Central memory CD8-positive, alpha-beta T cell (primary cell): ENCODE measurements at regions not wholly inside any gene's neighbourhood (a gene's known extent, or its start where the extent isn't known, plus 50 kb on each side); places are given as distances from the start of the nearest gene placed in this dataset.

ENCODE experiments used
- ATAC-seq: fragments of 150-1000 bp; cut with Tn5 transposase; replicated peaks from 2 replicates; pipeline ENCODE4 v1.10.0; 2022; ENCODE audit warnings: mild to moderate bottlenecking, moderate FRiP score, moderate number of reproducible peaks; ENCODE audit not compliant: poor library complexity, severe bottlenecking; ENCODE audit errors: extremely low read depth
- DNase-seq, 2 donors: peaks; one replicate each; pipeline ENCODE4 v3.0.0; 2021; ENCODE audit warnings: low spot score in 2 of 2
- H3K27ac Mint-ChIP-seq: one replicate; pipeline ENCODE4 v1.8.0; 2022; ENCODE audit warnings: low read depth, mild to moderate bottlenecking, moderate library complexity, mixed read lengths
- H3K27me3 Mint-ChIP-seq: one replicate; pipeline ENCODE4 v1.8.0; 2022; ENCODE audit warnings: mixed read lengths
- H3K36me3 Mint-ChIP-seq: one replicate; pipeline ENCODE4 v1.8.0; 2022; ENCODE audit warnings: mild to moderate bottlenecking, moderate library complexity, mixed read lengths; ENCODE audit not compliant: insufficient read depth
- H3K4me1 Mint-ChIP-seq: one replicate; pipeline ENCODE4 v1.8.0; 2022; ENCODE audit warnings: mixed read lengths
- H3K4me3 Mint-ChIP-seq: one replicate; pipeline ENCODE4 v1.8.0; 2022; ENCODE audit warnings: mild to moderate bottlenecking, moderate library complexity, mixed read lengths
- H3K9me3 Mint-ChIP-seq: one replicate; pipeline ENCODE4 v1.8.0; 2022; ENCODE audit warnings: mixed read lengths

GRCh38 chr2:128552806-128553551, 234.3 kb upstream of the HS6ST1 start:
- Mint-ChIP-seq H3K4me3 (no peak overlapping the region), H3K27me3 (peaks cover 9% of the 10 kb centered on the region), H3K4me1 (no peaks in the 10 kb centered on the region), H3K36me3 (peaks cover 2% of the 10 kb centered on the region), H3K27ac (no peak overlapping the region), H3K9me3 (no peaks in the 10 kb centered on the region)
- no peak for ATAC-seq
- no peak for DNase-seq

DNA sequence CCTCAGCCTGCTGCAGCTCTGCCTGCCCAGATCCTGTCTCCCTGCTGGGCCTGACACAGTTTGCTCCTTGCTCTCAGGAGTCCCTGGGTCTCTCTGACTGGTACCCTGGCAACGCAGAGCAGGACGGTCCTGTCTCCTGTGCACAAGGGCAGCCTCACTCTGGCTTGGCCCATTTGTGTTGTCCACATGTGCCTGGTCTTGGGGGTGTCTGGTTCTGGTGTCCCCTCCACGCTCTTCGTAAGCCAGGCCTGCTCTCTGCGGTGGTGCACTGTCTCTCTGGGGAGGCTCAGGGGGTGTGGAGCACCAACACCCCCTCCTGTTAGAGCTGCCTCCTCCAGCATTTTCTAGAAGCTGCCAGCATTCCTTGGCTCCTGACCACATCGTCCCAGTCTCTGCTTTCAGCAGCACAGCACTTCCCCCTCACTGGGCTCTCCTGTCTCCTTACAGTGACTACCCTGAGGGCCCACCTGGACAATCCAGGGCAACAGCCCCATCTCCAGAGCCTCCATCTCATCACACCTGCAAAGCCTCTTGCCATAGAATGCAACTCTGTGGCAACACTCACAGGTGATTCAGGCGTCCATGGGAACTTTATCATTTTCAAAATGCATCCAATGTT, 235.6 kb upstream of the HS6ST1 start:
- DNase-seq (no peak), ATAC-seq (no peak)
- Mint-ChIP-seq H3K36me3 (peaks cover 2% of the 10 kb centered on the region), H3K27ac (no peak overlapping the region), H3K4me3 (no peak overlapping the region), H3K27me3 (peaks cover 22% of the 10 kb centered on the region), H3K9me3 (no peaks in the 10 kb centered on the region), H3K4me1 (no peaks in the 10 kb centered on the region)

GRCh38 chr2:128555433-128555832, 236.8 kb upstream of the HS6ST1 start:
- Mint-ChIP-seq H3K4me3 (no peak overlapping the region), H3K4me1 (no peaks in the 10 kb centered on the region), H3K27ac (no peak overlapping the region), H3K27me3 (peaks cover 34% of the 10 kb centered on the region), H3K36me3 (peaks cover 2% of the 10 kb centered on the region), H3K9me3 (no peaks in the 10 kb centered on the region)
- DNase-seq (no peak), ATAC-seq (no peak)

GRCh38 chr2:128556089-128556488, 237.4 kb upstream of the HS6ST1 start:
- Mint-ChIP-seq H3K4me1 (no peaks in the 10 kb centered on the region), H3K27ac (no peak overlapping the region), H3K27me3 (peaks cover 40% of the 10 kb centered on the region), H3K4me3 (no peak overlapping the region), H3K9me3 (no peaks in the 10 kb centered on the region), H3K36me3 (peaks cover 2% of the 10 kb centered on the region)
- ATAC-seq (no peak), DNase-seq (no peak)

GRCh38 chr2:128556633-128557032, 238.0 kb upstream of the HS6ST1 start:
- Mint-ChIP-seq H3K36me3 (peaks cover 2% of the 10 kb centered on the region), H3K4me1 (no peaks in the 10 kb centered on the region), H3K4me3 (no peak overlapping the region), H3K27me3 (peaks cover 46% of the 10 kb centered on the region), H3K27ac (no peak overlapping the region), H3K9me3 (no peaks in the 10 kb centered on the region)
- DNase-seq (no peak), ATAC-seq (no peak)

DNA sequence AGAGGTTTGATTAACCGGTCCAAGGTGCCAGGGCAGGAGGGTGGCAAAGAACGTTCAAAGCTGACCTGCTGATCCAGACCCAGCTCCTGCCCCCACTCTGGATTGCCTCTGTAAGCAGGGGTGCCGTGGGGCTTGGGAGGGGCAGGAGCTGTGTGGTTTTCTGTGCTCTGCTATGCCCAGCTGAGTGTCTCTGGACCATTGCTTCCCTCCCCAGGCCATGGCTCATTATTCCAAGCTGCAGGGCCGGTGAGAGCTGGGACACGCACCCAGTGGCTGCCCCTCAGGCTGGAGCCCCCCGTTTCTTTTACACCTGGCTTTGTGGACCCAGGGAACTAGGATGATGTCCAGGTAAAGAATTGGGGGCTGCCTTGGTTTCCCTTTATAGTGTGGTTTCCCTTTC, 238.4 kb upstream of the HS6ST1 start:
- H3K9me3 Mint-ChIP-seq, result no peaks in the 10 kb centered on the region
- H3K36me3 Mint-ChIP-seq, result peaks cover 2% of the 10 kb centered on the region
- H3K4me3 Mint-ChIP-seq, result no peak overlapping the region
- no peak overlapping the region for H3K27ac Mint-ChIP-seq
- H3K4me1 Mint-ChIP-seq, result no peaks in the 10 kb centered on the region
- ATAC-seq, result no peak
- DNase-seq, result no peak
- peaks cover 47% of the 10 kb centered on the region for H3K27me3 Mint-ChIP-seq

GRCh38 chr2:128557831-128558241, 239.2 kb upstream of the HS6ST1 start:
- no peak overlapping the region for H3K27ac Mint-ChIP-seq
- no peak for ATAC-seq
- no peaks in the 10 kb centered on the region for H3K4me1 Mint-ChIP-seq
- H3K9me3 Mint-ChIP-seq, result no peaks in the 10 kb centered on the region
- H3K4me3 Mint-ChIP-seq, result no peak overlapping the region
- H3K27me3 Mint-ChIP-seq, result peaks cover 47% of the 10 kb centered on the region
- DNase-seq, result no peak
- peaks cover 2% of the 10 kb centered on the region for H3K36me3 Mint-ChIP-seq

GRCh38 chr2:128558441-128558840, 239.8 kb upstream of the HS6ST1 start:
- DNase-seq (no peak), ATAC-seq (no peak)
- Mint-ChIP-seq H3K4me1 (no peaks in the 10 kb centered on the region), H3K36me3 (peaks cover 2% of the 10 kb centered on the region), H3K9me3 (no peaks in the 10 kb centered on the region), H3K4me3 (no peak overlapping the region), H3K27me3 (peaks cover 47% of the 10 kb centered on the region), H3K27ac (no peak overlapping the region)

GRCh38 chr2:128558895-128559532, 240.3 kb upstream of the HS6ST1 start:
- DNase-seq (no peak), ATAC-seq (no peak)
- Mint-ChIP-seq H3K9me3 (no peaks in the 10 kb centered on the region), H3K27ac (no peak overlapping the region), H3K4me1 (no peaks in the 10 kb centered on the region), H3K4me3 (no peak overlapping the region), H3K36me3 (peaks cover 2% of the 10 kb centered on the region), H3K27me3 (peaks cover 47% of the 10 kb centered on the region)

- no peak for DNase-seq
- no peak overlapping the region for H3K4me3 Mint-ChIP-seq
Measured at GRCh38 chr2:128559533-128560515, 241.2 kb upstream of the HS6ST1 start.

GRCh38 chr2:128560718-128561117, 242.1 kb upstream of the HS6ST1 start:
- Mint-ChIP-seq H3K27ac (no peak overlapping the region), H3K4me3 (no peak overlapping the region), H3K27me3 (peaks cover 47% of the 10 kb centered on the region), H3K4me1 (no peaks in the 10 kb centered on the region), H3K9me3 (no peaks in the 10 kb centered on the region), H3K36me3 (peaks cover under 1% of the 10 kb centered on the region)
- ATAC-seq, result no peak
- DNase-seq, result no peak

More at GRCh38 chr2:128559533-128560515, 241.2 kb upstream of the HS6ST1 start:
- ATAC-seq, result no peak
- Mint-ChIP-seq H3K9me3 (no peaks in the 10 kb centered on the region), H3K4me1 (no peaks in the 10 kb centered on the region), H3K27me3 (peaks cover 47% of the 10 kb centered on the region), H3K27ac (no peak overlapping the region), H3K36me3 (peaks cover 2% of the 10 kb centered on the region)
